ENCODE measurements at regions not wholly inside any gene's neighbourhood (a gene's known extent, or its start where the extent isn't known, plus 50 kb on each side); places are given as distances from the start of the nearest gene placed in this dataset.

- Histone ChIP-seq H3K27ac (ENCODE audit: low read length) (no peak overlapping the region), H3K79me2 (ENCODE audit: low read length) (no peaks in the 10 kb centered on the region), H3K36me3 (replicated peaks; ENCODE audit: insufficient read depth, low read length) (no peaks in the 10 kb centered on the region), H3K9ac (ENCODE audit: low read length) (no peak overlapping the region), H3K4me2 (ENCODE audit: low read depth, low read length) (no peak overlapping the region), H3K9me3 (replicated peaks; ENCODE audit: insufficient read depth, low read length) (no peaks in the 10 kb centered on the region), H3K9me2 (replicated peaks; ENCODE audit: insufficient read depth, low read length) (no peaks in the 10 kb centered on the region), H3F3A (ENCODE audit: insufficient read depth, low read length) (no peaks in the 10 kb centered on the region), H3K27me3 (replicated peaks; ENCODE audit: insufficient read depth, low read length) (no peaks in the 10 kb centered on the region), H2AFZ (ENCODE audit: low read length) (no peak overlapping the region), H3K4me3 (ENCODE audit: low read length) (no peak overlapping the region), H3K4me1 (ENCODE audit: low read length) (peaks cover 12% of the 10 kb centered on the region), H4K20me1 (ENCODE audit: insufficient read depth, low read length) (no peaks in the 10 kb centered on the region)
- DNase-seq: no peak
- TF ChIP-seq EZH2 (optimal IDR thresholded peaks at IDR 0.05; ENCODE audit: low read depth, low read length) (no peak), CTCF (IDR thresholded peaks at IDR 0.05; ENCODE audit: low read length) (no peak), EZH2phosphoT487 (IDR thresholded peaks at IDR 0.05; ENCODE audit: low read length) (no peak)
Observed at GRCh38 chr16:10309271-10309932, 76.5 kb upstream of the ATF7IP2 start.

- Histone ChIP-seq H3K9me3 (replicated peaks; ENCODE audit: insufficient read depth, low read length) (no peaks in the 10 kb centered on the region), H3K4me2 (ENCODE audit: low read depth, low read length) (no peak overlapping the region), H4K20me1 (ENCODE audit: insufficient read depth, low read length) (no peaks in the 10 kb centered on the region), H3K9me2 (replicated peaks; ENCODE audit: insufficient read depth, low read length) (no peaks in the 10 kb centered on the region), H2AFZ (ENCODE audit: low read length) (no peak overlapping the region), H3K9ac (ENCODE audit: low read length) (no peak overlapping the region), H3K27me3 (replicated peaks; ENCODE audit: insufficient read depth, low read length) (no peaks in the 10 kb centered on the region), H3K36me3 (replicated peaks; ENCODE audit: insufficient read depth, low read length) (no peaks in the 10 kb centered on the region), H3K27ac (ENCODE audit: low read length) (no peak overlapping the region), H3K79me2 (ENCODE audit: low read length) (no peaks in the 10 kb centered on the region), H3K4me3 (ENCODE audit: low read length) (no peak overlapping the region), H3F3A (ENCODE audit: insufficient read depth, low read length) (no peaks in the 10 kb centered on the region), H3K4me1 (ENCODE audit: low read length) (peaks cover 12% of the 10 kb centered on the region)
- DNase-seq: no peak
- no peak for TF ChIP-seq CTCF (IDR thresholded peaks at IDR 0.05; ENCODE audit: low read length)
- no peak for TF ChIP-seq EZH2phosphoT487 (IDR thresholded peaks at IDR 0.05; ENCODE audit: low read length)
Observed at GRCh38 chr16:10312008-10312407, 73.9 kb upstream of the ATF7IP2 start.

DNA sequence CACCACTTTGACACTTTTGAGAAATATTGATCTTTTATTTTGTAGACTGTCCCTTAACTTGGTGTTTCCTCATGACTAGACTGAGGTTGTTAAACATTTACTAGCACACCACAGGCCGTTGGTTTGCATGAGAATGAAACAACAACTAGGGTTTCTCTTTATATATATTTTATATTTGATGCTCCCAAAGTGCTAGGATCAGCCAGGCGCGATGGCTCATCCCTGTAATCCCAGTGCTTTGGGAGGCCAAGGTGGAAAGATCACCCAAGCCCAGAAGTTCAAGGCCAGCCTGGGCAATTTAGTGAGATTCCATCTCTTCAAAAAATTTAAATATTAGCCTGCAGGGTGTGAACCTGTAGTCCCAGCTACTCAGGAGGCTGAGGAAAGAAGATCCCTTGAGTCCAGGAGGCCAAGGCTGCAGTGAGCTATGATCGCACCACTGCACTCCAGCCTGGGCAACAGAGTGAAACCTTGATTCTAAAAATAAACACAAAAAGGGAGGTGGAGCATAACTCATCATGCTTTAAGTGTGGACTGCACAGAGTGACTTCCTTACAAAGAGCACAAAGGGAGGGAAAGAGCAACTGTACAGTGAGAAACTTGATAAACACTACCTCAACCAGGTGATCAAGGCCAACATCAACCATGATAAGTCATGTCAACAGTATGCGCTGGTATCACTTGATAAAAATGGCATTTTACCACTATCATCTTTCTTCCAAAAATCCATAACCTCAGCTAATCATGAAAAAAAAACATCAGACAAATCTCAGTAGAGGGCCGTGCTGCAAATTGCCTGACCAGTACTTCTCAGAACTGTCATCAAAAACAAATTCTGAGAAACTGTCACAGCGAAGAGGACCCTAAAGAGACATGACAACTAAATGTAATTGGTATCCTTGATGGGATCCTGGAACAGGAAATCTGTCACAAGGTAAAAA, 72.8 kb upstream of the ATF7IP2 start:
- Histone ChIP-seq H2AFZ (ENCODE audit: low read length) (peak overlapping the region; percentile 72), H3K27me3 (replicated peaks; ENCODE audit: insufficient read depth, low read length) (no peaks in the 10 kb centered on the region), H3K79me2 (ENCODE audit: low read length) (no peaks in the 10 kb centered on the region), H3K4me2 (ENCODE audit: low read depth, low read length) (peak overlapping the region; percentile 56), H3K36me3 (replicated peaks; ENCODE audit: insufficient read depth, low read length) (no peaks in the 10 kb centered on the region), H3K4me3 (ENCODE audit: low read length) (no peak overlapping the region), H3K27ac (ENCODE audit: low read length) (peak overlapping the region; percentile 14; the same call in 1 of the 2 replicates), H4K20me1 (ENCODE audit: insufficient read depth, low read length) (no peaks in the 10 kb centered on the region), H3K9me3 (replicated peaks; ENCODE audit: insufficient read depth, low read length) (no peaks in the 10 kb centered on the region), H3K9me2 (replicated peaks; ENCODE audit: insufficient read depth, low read length) (no peaks in the 10 kb centered on the region), H3K4me1 (ENCODE audit: low read length) (peaks cover 12% of the 10 kb centered on the region), H3K9ac (ENCODE audit: low read length) (no peak overlapping the region), H3F3A (ENCODE audit: insufficient read depth, low read length) (no peaks in the 10 kb centered on the region)
- no peak for TF ChIP-seq CTCF (IDR thresholded peaks at IDR 0.05; ENCODE audit: low read length)
- no peak for TF ChIP-seq EZH2phosphoT487 (IDR thresholded peaks at IDR 0.05; ENCODE audit: low read length)
- TF ChIP-seq EZH2 (optimal IDR thresholded peaks at IDR 0.05; ENCODE audit: low read depth, low read length): no peak
- peak; percentile 67 for DNase-seq

Data from MM.1S (cell line).